Upper lobe of left lung (tissue), 6 donors: ENCODE measurements at regions not wholly inside any gene's neighbourhood (a gene's known extent, or its start where the extent isn't known, plus 50 kb on each side); places are given as distances from the start of the nearest gene placed in this dataset.
"Not testable (repeated sequence)": the region's sequence is repeated elsewhere in the genome, so short reads cannot be mapped to it uniquely, and the experiment has no call there.

Source experiments
- ATAC-seq, 2 donors: fragments of 200-7000 bp; cut with Tn5 transposase; one replicate each; pipeline ENCODE4 v1.9.1; 2022; ENCODE audit warnings: mild to moderate bottlenecking in 2 of 2, moderate library complexity in 2 of 2; ENCODE audit not compliant: low FRiP score in 2 of 2
- DNase-seq, 2 donors: peaks; one replicate each; pipeline ENCODE4 v3.0.0-alpha.2; 2019 to 2020
- H3K27ac ChIP-seq, 4 donors: fragments of 200-600 bp; sonication (generic); one replicate each; pipeline ENCODE4 v1.5.1; 2016 to 2019
- H3K27me3 ChIP-seq, 4 donors: fragments of 200-600 bp; sonication (generic); one replicate each; pipeline ENCODE4 v1.5.1; 2017 to 2019
- H3K36me3 ChIP-seq, 4 donors: fragments of 200-600 bp; sonication (generic); one replicate each; pipeline ENCODE4 v1.5.1; 2016 to 2019
- H3K4me1 ChIP-seq, 4 donors: fragments of 200-600 bp; sonication (generic); one replicate each; pipeline ENCODE4 v1.5.1; 2018 to 2019
- H3K4me3 ChIP-seq, 4 donors: fragments of 200-600 bp; sonication (generic); one replicate each; pipeline ENCODE4 v1.5.1; 2017 to 2019; ENCODE audit warnings: mild to moderate bottlenecking in 2 of 4, moderate library complexity in 1 of 4
- H3K9me3 ChIP-seq, 4 donors: fragments of 200-600 bp; sonication (generic); one replicate each; pipeline ENCODE4 v1.5.1; 2018 to 2019
- EP300 ChIP-seq, 4 donors: sonication (generic); formaldehyde crosslinking; IDR thresholded peaks; one replicate each; pipeline ENCODE4 v1.5.1; 2017; ENCODE audit warnings: antibody characterized with exemption in 4 of 4, control low read depth in 2 of 4
- POLR2A ChIP-seq, 4 donors: fragments of 450-650 bp; IDR thresholded peaks; one replicate each; pipeline ENCODE4 v1.5.1; 2016 to 2017; ENCODE audit warnings: antibody characterized with exemption in 4 of 4, mild to moderate bottlenecking in 2 of 4
- POLR2AphosphoS5 ChIP-seq, 2 donors: sonication (generic); formaldehyde crosslinking; IDR thresholded peaks; one replicate each; pipeline ENCODE4 v1.5.1; 2017; ENCODE audit warnings: antibody characterized with exemption in 2 of 2
- WGBS, 2 donors: methylation state at CpG; one replicate each; pipeline ENCODE4 v1.1.5; 2017 to 2018; 5-methylcytosine and 5-hydroxymethylcytosine counted together
- TF ChIP-seq, protein P1 (sequence below), 6 experiments: fragments of 450-650 bp in 4 of 6; fragments of 200-600 bp in 2 of 6; sonication (generic) in 2 of 6; IDR thresholded peaks; one replicate each; pipeline ENCODE4 v1.5.1; 2016 to 2019; ENCODE audit warnings: antibody characterized with exemption in 6 of 6
- donor health status: DM: no; HTN: no; CAD: no; lungs with moderate emphysema.
- donor health status: DM: no; HTN: yes; CAD: no; lungs with severe emphysema.

DNA sequence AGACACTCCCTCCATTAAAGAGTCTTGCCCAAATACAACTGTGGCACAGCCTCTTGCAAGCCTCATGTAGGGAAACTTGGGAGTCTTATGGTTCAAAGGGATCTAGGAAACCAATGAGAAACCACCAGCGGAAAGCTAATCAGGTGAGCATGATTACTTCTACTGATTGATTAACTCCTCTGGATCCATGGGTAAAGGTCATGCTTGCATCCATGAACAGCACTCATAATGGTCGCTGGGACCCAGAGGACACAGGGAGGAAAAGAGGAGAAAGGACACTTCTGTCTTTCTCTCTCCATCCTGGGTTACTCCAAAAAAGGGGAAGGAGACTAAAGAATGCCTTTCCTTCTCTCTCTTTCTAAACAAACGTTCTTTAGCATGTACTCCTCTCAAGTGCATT lies 1397.2 kb downstream of the LRFN5 start:
- no peaks in the 10 kb centered on the region for H3K36me3 ChIP-seq
- H3K4me3 ChIP-seq = no peak overlapping the region
- H3K27me3 ChIP-seq = no peaks in the 10 kb centered on the region
- no peaks in the 10 kb centered on the region for H3K4me1 ChIP-seq
- H3K27ac ChIP-seq = no peak overlapping the region
- TF ChIP-seq EP300 (IDR thresholded peaks at IDR 0.05) = no peak
- TF ChIP-seq, protein P1, sequence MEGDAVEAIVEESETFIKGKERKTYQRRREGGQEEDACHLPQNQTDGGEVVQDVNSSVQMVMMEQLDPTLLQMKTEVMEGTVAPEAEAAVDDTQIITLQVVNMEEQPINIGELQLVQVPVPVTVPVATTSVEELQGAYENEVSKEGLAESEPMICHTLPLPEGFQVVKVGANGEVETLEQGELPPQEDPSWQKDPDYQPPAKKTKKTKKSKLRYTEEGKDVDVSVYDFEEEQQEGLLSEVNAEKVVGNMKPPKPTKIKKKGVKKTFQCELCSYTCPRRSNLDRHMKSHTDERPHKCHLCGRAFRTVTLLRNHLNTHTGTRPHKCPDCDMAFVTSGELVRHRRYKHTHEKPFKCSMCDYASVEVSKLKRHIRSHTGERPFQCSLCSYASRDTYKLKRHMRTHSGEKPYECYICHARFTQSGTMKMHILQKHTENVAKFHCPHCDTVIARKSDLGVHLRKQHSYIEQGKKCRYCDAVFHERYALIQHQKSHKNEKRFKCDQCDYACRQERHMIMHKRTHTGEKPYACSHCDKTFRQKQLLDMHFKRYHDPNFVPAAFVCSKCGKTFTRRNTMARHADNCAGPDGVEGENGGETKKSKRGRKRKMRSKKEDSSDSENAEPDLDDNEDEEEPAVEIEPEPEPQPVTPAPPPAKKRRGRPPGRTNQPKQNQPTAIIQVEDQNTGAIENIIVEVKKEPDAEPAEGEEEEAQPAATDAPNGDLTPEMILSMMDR (IDR thresholded peaks at IDR 0.05) = no peak
- TF ChIP-seq POLR2AphosphoS5 (IDR thresholded peaks at IDR 0.05) = no peak
- no peak for TF ChIP-seq POLR2A (IDR thresholded peaks at IDR 0.05)
- ATAC-seq = no peak
- WGBS, 2 donors = 72 to 84% methylated on average over 3 of the region's 3 CpGs
- DNase-seq = no peak
- peaks cover 7 to 36% (median 20%) of the 10 kb centered on the region in 4 donors for H3K9me3 ChIP-seq

DNA sequence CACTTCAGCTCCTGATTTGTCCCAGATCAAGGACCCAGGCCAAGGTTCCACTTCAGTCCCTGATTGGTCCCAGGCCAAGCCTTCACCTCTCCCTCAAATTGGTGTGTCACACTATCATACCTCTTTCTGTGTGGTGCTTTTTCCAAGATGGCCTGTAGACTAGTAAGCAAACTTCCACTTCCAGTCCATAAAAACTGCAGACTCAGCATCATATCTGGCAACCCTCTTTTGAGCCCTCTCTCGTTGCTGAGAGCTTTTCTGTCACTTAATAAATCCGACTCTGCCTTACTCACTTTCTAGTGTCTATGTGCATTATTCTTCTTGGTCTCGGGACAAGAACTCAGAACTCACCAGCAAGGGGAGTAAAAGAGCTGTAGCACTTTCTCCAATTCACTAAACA lies 1395.1 kb downstream of the LRFN5 start:
- H3K4me3 ChIP-seq = no peak overlapping the region
- peaks cover 7 to 36% (median 20%) of the 10 kb centered on the region in 4 donors for H3K9me3 ChIP-seq
- no peaks in the 10 kb centered on the region for H3K4me1 ChIP-seq
- H3K27ac ChIP-seq = no peak overlapping the region
- H3K36me3 ChIP-seq = no peaks in the 10 kb centered on the region
- no peak for DNase-seq
- ATAC-seq = no peak
- no peak for TF ChIP-seq POLR2AphosphoS5 (IDR thresholded peaks at IDR 0.05)
- TF ChIP-seq, protein P1 (IDR thresholded peaks at IDR 0.05) = no peak
- no peaks in the 10 kb centered on the region for H3K27me3 ChIP-seq
- WGBS, 2 donors = 67 to 73% methylated on average over 3 of the region's 3 CpGs

DNA sequence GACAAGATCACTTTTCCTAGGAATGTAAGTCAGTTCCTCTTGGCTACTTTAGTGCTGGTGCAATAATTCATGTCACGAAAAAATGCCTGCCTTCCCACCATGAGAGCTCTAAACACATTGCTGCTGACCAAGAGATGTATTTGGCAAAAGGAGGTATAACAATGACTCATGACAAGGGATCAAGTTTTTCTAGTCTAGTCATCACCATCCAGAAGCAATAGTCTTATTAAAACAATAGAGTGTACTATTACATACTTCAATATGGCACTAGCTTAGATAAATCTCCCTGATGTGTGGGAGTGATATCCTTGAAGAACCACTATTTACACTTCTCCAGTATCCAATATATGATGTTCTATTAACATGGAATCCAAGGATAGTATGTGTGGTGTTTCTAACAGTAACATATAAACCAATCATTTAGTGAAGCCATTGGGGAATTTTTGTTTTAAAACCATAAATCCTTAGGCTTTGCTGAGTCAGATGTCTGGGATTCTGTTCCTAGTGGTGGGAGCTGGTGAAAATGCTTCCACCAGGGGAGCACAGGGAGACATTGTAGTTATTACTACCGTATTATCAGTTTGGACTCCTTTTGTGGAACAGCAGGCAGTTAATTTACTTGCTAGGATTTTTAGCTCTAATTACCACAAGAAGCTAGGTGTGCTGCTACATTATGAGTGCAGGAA lies 1387.5 kb downstream of the LRFN5 start:
- ATAC-seq = no peak

DNA sequence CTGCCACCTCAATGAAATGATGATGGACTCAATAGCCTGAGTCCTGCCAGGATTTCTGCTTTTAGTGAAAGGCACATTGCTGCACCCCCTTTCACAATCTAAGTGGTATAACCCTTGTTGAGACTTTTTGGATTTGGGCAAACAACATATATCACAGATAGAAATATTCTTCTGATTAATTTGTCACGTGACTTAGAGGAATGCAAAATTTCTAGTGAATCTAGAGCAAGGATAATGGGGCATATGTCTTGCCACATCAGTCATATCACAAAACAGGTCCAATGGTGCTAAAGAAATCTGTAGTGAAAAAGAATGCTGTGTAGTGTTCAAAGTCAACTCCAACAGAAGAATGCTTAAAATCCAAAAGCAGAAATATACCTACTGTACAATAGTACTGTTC lies 1386.3 kb downstream of the LRFN5 start:
- ATAC-seq (no peak), DNase-seq (no peak)
- Histone ChIP-seq H3K4me1 (no peaks in the 10 kb centered on the region), H3K9me3 (no peaks in the 10 kb centered on the region), H3K27me3 (no peaks in the 10 kb centered on the region), H3K36me3 (no peaks in the 10 kb centered on the region), H3K4me3 (no peak overlapping the region), H3K27ac (no peak overlapping the region)
- TF ChIP-seq POLR2A (IDR thresholded peaks at IDR 0.05) (no peak), EP300 (IDR thresholded peaks at IDR 0.05) (no peak), POLR2AphosphoS5 (IDR thresholded peaks at IDR 0.05) (no peak)
- TF ChIP-seq, protein P1 (IDR thresholded peaks at IDR 0.05) = no peak
- 75 to 91% methylated on average over 1 of the region's 1 CpG for WGBS, 2 donors

More for the DNA sequence above, 1387.5 kb downstream of the LRFN5 start:
- no peak overlapping the region for H3K27ac ChIP-seq
- no peaks in the 10 kb centered on the region for H3K36me3 ChIP-seq
- no peak for DNase-seq
- WGBS, 2 donors = 67 to 71% methylated on average over 2 of the region's 2 CpGs
- no peak for TF ChIP-seq POLR2A (IDR thresholded peaks at IDR 0.05)
- TF ChIP-seq POLR2AphosphoS5 (IDR thresholded peaks at IDR 0.05) = no peak
- TF ChIP-seq, protein P1 (IDR thresholded peaks at IDR 0.05) = no peak
- no peak for TF ChIP-seq EP300 (IDR thresholded peaks at IDR 0.05)
- H3K27me3 ChIP-seq = no peaks in the 10 kb centered on the region
- no peak overlapping the region for H3K4me3 ChIP-seq
- H3K4me1 ChIP-seq = no peaks in the 10 kb centered on the region
- H3K9me3 ChIP-seq = no peaks in the 10 kb centered on the region

DNA sequence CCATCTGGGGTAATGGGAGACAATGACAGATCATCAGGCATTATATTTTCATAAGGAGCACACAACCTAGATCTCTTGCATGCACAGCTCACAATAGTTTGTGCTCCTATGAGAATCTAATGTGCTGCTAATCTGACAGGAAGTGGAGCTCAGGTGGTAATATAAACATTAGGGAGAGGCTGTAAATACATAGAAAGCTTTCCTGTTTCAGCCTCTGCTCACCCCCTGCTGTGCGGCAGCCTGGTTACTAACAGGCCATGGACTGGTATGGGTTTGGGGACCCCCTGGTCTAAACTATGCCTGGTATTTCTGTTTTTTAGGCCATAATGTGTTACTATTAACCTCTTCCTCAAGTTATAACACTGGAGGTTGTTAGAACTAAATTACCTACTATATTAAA lies 1373.7 kb downstream of the LRFN5 start:
- Histone ChIP-seq H3K4me3 (no peak overlapping the region), H3K4me1 (no peaks in the 10 kb centered on the region), H3K36me3 (no peaks in the 10 kb centered on the region), H3K27me3 (no peaks in the 10 kb centered on the region), H3K9me3 (no peaks in the 10 kb centered on the region), H3K27ac (no peak overlapping the region)
- WGBS, 2 donors = 82 to 94% methylated on average over 1 of the region's 1 CpG
- ATAC-seq (no peak), DNase-seq (no peak)
- TF ChIP-seq POLR2A (IDR thresholded peaks at IDR 0.05) (no peak), EP300 (IDR thresholded peaks at IDR 0.05) (no peak), POLR2AphosphoS5 (IDR thresholded peaks at IDR 0.05) (no peak)
- TF ChIP-seq, protein P1 (IDR thresholded peaks at IDR 0.05) = no peak

DNA sequence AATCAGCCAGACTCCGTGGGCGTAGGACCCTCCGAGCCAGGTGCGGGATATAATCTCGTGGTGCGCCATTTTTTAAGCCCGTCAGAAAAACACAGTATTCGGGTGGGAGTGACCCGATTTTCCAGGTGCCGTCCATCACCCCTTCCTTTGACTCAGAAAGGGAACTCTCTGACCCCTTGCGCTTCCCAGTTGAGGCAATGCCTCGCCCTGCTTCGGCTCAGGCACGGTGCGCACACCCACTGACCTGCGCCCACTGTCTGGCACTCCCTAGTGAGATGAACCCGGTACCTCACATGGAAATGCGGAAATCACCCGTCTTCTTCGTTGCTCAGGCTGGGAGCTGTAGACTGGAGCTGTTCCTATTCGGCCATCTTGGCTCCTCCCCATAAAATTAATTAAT lies 1366.5 kb downstream of the LRFN5 start:
- DNase-seq = peak in 1 of 2 donors; percentile 33
- H3K27me3 ChIP-seq, H3K36me3 ChIP-seq, H3K4me3 ChIP-seq, H3K9me3 ChIP-seq, H3K4me1 ChIP-seq, H3K27ac ChIP-seq, ATAC-seq: not testable (repeated sequence)
- WGBS, 2 donors = 90% methylated on average over 20 to 21 of the region's 21 CpGs
